GM18511 (cell line): ENCODE measurements at regions not wholly inside any gene's neighbourhood (a gene's known extent, or its start where the extent isn't known, plus 50 kb on each side); places are given as distances from the start of the nearest gene placed in this dataset.
A peak's percentile ranks its signal among the peaks of the same experiment; 100 is the strongest.

Source experiments
- ATAC-seq: cut with Tn5 transposase; IDR thresholded peaks from one replicate; pipeline ENCODE4 v1.9.1; 2021; ENCODE audit warnings: mild to moderate bottlenecking, moderate library complexity; ENCODE audit not compliant: unreplicated experiment

DNA sequence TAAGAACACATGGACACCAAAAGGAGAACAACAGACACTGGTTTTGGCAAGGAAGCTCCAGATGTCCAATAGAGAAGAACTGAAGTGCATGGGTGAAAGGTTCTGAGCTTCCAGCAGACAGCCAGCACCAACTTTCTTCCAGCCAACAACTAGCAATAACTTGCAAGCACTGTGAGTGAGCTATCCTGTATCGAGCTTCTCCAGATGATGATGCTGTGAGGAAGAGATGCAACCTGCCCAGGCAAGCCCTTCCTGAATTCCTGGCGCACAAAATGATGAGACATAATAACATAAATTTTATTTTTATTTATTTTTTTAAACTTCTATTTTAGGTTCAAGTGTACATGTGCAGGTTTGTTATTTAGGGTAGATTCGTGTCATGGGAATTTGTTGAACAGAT, 692.1 kb downstream of the DNAJB9 start:
- no peak for ATAC-seq

DNA sequence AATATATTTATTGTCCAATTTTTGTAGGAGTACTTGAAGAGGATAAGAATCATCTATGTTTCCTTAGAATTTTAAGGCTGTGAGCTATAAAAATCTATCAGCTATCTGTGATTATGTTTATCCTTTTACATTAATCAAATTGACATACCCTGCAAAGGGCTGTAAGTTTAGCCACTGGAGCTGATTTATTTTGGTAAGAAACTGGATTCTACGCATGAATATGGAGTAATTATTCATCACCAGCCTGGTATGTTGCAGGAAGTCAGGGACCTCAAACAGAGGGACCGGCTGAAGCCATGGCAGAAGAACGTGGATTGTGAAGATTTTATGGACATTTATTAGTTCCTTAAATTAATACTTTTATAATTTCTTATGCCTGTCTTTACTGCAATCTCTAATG, 696.9 kb downstream of the DNAJB9 start:
- no peak for ATAC-seq

- no peak for ATAC-seq
Observed at GRCh38 chr7:109276348-109276747, 706.7 kb downstream of the DNAJB9 start.

DNA sequence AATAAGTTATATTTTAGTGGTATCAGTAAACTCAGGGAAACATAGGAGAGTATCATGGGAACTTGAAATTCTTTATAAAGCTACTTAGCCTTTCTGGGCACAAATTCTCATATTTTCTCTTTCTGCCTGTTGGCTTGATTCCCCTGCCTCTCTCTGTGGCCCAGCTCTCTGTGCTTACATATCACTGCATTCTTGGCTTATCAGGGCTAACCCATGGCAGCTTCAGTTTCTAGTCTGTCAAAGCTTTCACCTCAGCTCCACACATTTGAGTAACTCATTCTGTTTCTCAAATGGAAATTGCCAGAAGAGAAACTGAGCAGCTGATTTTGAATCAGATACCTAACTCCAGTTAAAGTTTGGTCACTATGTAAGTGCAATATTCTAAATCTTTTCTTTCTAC, 713.1 kb downstream of the DNAJB9 start:
- no peak for ATAC-seq

DNA sequence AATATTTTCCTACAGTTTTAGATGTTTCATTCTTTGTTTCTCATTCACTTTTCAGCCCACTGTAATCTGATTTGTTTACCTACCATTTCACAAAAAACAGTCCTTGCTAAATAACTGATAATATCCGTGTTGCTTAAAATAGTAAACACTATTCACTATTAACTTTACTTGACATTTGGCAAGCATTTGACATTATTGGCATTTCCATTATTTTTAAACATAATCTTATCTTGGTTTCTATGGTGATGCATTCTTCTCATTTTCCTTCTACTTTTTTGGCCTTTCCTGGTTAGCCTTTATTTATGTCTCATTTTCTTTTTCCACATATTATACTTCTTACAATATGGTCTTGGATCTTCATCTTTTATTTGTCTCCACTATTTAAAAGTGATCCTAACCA, 715.3 kb downstream of the DNAJB9 start:
- ATAC-seq = no peak

- no peak for ATAC-seq
Observed at GRCh38 chr7:109295158-109295557, 725.5 kb downstream of the DNAJB9 start.

GRCh38 chr7:109308816-109309215, 739.1 kb downstream of the DNAJB9 start:
- no peak for ATAC-seq

- ATAC-seq = no peak
Observed at GRCh38 chr7:109309790-109310189, 740.1 kb downstream of the DNAJB9 start.

GRCh38 chr7:109318136-109318535, 748.5 kb downstream of the DNAJB9 start:
- ATAC-seq = no peak

DNA sequence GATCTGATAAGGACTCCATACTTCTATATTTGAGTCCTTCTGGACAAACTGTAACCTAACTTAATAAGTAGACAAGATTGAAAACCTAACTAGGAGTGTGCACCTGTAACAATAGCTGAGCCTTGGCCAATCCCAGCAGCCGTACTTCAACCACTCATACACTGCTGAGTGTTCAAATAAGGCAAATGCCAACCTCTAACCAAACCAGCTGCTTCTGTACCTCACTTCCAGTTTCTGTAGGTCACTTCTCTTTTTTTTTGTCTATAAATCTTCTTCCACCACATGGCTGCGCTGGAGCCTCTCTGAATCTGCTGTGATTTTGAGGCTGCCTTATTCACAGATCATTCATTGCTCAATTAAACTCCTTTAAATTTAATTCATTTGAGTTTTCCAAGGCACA, 753.2 kb downstream of the DNAJB9 start:
- peak; percentile 85 for ATAC-seq

GRCh38 chr7:109331423-109331822, 761.7 kb downstream of the DNAJB9 start:
- ATAC-seq = no peak

DNA sequence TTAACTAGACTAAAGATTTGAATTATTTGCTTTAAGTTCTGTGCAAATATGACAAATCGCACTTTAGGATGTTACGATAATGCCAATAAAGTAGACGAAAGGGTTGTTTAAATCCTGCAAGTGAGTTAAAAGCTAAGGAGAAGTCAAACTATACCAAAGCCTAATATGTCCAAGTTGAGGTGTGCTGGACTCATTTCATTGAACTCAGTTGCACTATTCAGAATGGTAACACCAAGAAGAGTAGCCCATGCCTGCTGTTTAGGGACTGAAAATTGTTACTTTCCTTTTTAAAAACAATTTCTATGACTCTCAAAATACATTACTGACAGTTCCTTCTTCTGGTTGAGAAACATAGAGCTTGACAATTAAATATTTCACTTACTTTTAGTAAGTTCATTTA, 766.3 kb downstream of the DNAJB9 start:
- no peak for ATAC-seq

GRCh38 chr7:109336531-109336930, 766.9 kb downstream of the DNAJB9 start:
- no peak for ATAC-seq

DNA sequence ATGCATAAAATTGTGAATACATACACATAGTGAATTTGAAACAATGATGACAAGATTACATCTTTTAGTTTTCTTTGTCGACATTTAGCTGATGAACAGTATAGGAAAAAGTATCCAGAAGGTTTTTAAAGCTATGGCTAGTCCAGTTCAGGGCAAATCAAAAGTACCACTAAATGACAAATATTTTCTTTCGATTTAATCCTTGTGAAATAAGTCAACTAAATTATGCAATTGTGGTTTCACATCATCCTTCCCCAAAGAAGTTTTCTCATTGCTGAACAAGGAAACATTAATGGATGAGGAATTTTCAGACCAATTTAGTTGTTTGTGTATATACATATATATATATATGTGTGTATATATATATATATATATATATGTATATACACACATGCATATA, 774.0 kb downstream of the DNAJB9 start:
- ATAC-seq = no peak

DNA sequence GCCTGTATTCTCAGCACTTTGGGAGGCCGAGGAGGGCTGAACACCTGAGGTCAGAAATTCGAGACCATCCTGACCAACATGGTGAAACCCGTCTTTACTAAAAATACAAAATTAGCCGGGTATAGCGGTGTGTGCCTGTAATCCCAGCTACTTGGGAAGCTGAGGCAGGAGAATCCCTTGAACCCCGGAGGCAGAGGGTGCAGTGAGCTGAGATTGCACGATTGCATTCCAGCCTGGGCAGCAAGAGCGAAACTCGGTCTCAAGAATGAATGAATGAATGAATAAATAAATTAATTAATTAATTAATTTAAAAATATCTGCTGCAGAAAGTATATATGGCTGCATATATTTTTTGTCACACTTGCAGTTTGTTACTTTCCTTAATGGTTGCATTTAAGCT, 781.8 kb downstream of the DNAJB9 start:
- no peak for ATAC-seq

DNA sequence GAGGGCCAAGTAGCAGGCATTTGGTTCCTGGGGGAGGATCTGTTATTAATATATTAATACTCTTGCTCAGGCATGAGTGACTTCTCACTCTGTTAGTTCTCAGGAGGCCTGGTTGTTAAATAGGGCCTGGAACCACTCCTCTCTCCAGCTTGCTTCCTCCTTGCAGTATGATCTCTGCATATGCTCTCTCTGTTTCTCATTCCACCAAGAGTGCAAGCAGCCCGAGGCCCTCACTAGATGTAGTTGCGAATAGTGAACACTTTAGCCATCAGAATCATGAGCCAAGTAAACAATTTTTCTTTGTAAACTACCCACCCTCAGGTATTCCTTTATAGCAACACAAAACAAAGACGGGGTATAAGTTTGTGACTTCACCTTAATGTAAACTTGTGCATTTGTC, 784.3 kb downstream of the DNAJB9 start:
- no peak for ATAC-seq

GRCh38 chr7:109354552-109354951, 784.9 kb downstream of the DNAJB9 start:
- no peak for ATAC-seq

DNA sequence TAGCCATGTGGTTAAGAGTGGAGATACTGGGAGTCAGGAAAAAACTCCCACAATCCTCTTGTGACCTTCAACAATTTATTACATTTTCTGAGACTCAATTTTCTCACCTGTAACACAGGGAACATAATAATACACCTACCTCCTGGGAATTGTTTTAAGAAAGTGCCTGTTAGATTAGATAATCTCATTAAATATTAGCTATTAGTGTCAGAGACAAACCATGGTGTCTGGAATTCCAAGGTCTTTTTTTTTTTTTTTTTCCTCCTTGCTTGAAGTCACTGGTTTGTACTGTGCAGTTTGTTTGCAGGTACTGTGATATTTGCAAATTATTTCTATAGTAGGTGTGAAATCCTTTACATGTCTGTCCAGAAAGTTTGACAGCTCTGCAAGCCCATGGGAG, 806.1 kb downstream of the DNAJB9 start:
- no peak for ATAC-seq

- ATAC-seq = no peak
Observed at GRCh38 chr7:109376576-109376975, 806.9 kb downstream of the DNAJB9 start.

DNA sequence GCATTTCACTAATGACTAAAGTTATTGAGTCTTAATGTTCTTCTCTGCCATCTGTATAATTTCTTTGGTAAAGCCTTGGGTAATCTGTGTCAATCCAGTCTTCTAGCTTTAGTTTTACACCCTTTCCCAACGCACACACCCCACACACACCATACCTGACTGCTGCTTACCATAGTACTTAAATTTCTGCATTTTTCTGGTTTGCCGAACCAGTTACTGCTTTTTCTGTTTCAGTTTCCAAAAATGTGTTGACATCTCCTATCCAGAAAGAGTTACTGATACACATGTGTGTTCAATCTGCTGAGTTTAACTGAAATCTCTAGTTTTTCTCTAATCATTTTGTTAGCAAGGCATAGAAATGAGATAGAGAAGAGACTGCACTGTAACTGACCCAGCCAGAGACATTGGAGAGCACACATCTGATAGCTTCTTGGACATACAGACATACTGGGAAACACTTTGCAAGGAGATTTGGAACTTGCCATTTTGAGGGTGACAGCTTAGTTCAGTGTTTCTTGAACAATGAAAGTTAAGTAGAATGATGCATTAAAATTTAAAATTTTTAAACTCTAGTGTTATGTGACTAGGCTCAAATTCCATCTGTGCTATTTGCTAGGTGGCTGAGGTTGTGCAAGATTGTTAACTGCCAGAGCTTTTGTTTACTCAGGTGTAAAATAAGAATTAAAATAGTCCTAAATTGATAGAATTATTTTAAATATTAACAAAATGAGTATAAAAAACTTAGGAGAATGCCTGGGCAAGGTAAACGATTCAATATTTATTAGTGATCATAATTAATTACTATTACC, 807.6 kb downstream of the DNAJB9 start:
- no peak for ATAC-seq

DNA sequence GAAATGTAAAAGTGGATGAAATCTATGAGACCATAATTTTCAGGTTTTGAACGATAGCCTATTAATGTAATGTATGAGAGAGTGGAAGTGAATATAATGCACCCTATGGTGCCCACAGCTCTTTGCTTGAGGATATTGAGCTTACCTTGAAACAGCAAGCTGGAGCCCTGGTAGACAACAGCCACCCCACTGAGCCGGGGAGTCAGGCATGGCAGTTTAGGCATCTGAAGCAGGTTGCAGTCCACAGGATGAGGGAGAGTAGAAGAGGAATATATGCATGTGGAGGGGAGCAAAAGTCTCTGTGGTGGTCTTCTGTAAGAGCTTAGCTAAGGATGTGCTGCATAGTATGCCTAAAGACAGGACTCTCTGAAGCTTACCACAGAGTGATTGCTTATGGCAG, 817.3 kb downstream of the DNAJB9 start:
- ATAC-seq = no peak

- no peak for ATAC-seq
Observed at GRCh38 chr7:109387530-109387929, 817.9 kb downstream of the DNAJB9 start.

DNA sequence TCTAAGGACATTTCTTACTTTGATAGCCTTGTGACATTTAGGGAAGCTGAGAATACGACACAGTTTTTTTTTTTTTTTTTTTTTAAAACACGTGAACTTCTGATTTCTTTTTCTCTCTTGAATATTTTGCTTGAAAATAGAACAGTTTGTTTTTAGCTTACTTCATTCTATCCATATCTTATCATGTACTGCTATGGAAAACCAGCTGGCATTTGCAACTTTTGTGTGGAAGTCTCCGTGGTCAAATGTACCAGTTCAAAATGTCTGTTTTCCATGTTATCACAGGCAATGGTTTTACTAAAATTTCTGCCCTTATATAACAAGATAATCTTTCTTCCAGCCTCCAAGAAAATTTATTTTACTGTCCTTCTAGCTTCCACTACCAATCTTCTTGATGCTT, 821.6 kb downstream of the DNAJB9 start:
- no peak for ATAC-seq
